HCT116 (cell line): ENCODE measurements at regions not wholly inside any gene's neighbourhood (a gene's known extent, or its start where the extent isn't known, plus 50 kb on each side); places are given as distances from the start of the nearest gene placed in this dataset.
"Not testable (repeated sequence)": the region's sequence is repeated elsewhere in the genome, so short reads cannot be mapped to it uniquely, and the experiment has no call there.

Experiments
- ATAC-seq: fragments of 200-7000 bp; cut with Tn5 transposase; 2 replicates; pipeline ENCODE4 v1.9.1; 2020; ENCODE audit warnings: mild to moderate bottlenecking, moderate library complexity
- BruUV-seq: library from RNA; stranded (reverse); fragments of 400-500 nt; replicated peaks from 2 replicates; lab custom pipeline; 2021; lab: Mats Ljungman, UMichigan
- CTCF ChIA-PET: fragments of 300-600 bp; sonication (Branson Sonifier 250); formaldehyde crosslinking; loops from one replicate; lab custom pipeline; 2021; ENCODE audit warnings: antibody characterized with exemption; lab: Charles Lee
- POLR2A ChIA-PET: fragments of 300-600, 350-600 bp; sonication (Branson Sonifier 250); formaldehyde crosslinking; loops from one replicate; lab custom pipeline; 2021; ENCODE audit warnings: antibody characterized with exemption; lab: Charles Lee
- RAD21 ChIA-PET, 2 experiments: fragments of 300-600 bp; sonication (Branson Sonifier 250); formaldehyde crosslinking; loops; one replicate each; lab custom pipeline; 2023; ENCODE audit warnings: low total read pairs in 2 of 2; ENCODE audit not compliant: uncharacterized antibody in 2 of 2, unreplicated experiment in 2 of 2, low non-redundant PET in 1 of 2; lab: Charles Lee
- DNase-seq: peaks from one replicate; pipeline ENCODE4 v3.0.0-alpha.2; 2010; ENCODE audit warnings: low read depth, low spot score
- H2AFZ ChIP-seq: fragments of 200-600 bp; shearing (Covaris generic), sonication (generic); 2 replicates; pipeline ENCODE4 v1.6.1; 2017; ENCODE audit warnings: low read depth, mixed run types, mixed read lengths, antibody characterized with exemption, low read length; ENCODE audit not compliant: poor library complexity, severe bottlenecking
- H3K27ac ChIP-seq: 2 replicates; pipeline ENCODE4 v1.5.1; 2012; ENCODE audit warnings: low read depth, low read length
- H3K27me3 ChIP-seq: fragments of 200-600 bp; sonication (generic); 2 replicates; pipeline ENCODE4 v1.6.1; 2016; ENCODE audit warnings: mixed run types, low read length, mixed read lengths; ENCODE audit not compliant: insufficient read depth
- H3K36me3 ChIP-seq, 2 experiments: fragments of 200-500 bp in 1 of 2; fragments of 200-600 bp in 1 of 2; sonication (Bioruptor generic) in 1 of 2; sonication (generic) in 1 of 2; 2 replicates each; pipeline versions ENCODE4 v1.5.1 to v1.6.1; 2014 to 2016; ENCODE audit warnings: low read length in 2 of 2, inconsistent platforms in 1 of 2, mixed read lengths in 1 of 2, mixed run types in 1 of 2; ENCODE audit not compliant: insufficient read depth in 2 of 2, control insufficient read depth in 1 of 2
- H3K4me1 ChIP-seq, 2 experiments: fragments of 200-600 bp in 1 of 2; sonication (generic) in 1 of 2; 2 replicates each; pipeline versions ENCODE4 v1.5.1 to v1.6.1; 2012 to 2017; ENCODE audit warnings: low read length in 2 of 2, inconsistent platforms in 1 of 2, mild to moderate bottlenecking in 1 of 2, mixed read lengths in 1 of 2, mixed run types in 1 of 2, moderate library complexity in 1 of 2; ENCODE audit not compliant: insufficient read depth in 2 of 2, control insufficient read depth in 1 of 2
- H3K4me2 ChIP-seq: fragments of 200-600 bp; sonication (generic); 2 replicates; pipeline ENCODE4 v1.6.1; 2017; ENCODE audit warnings: mixed run types, low read length, mixed read lengths
- H3K4me3 ChIP-seq, 2 experiments: fragments of 200-600 bp in 1 of 2; sonication (generic) in 1 of 2; replicated peaks in 1 of 2; 2 replicates each; pipeline ENCODE4 v1.5.1; 2011 to 2016; ENCODE audit warnings: low read length in 2 of 2, control low read depth in 1 of 2, low read depth in 1 of 2, mild to moderate bottlenecking in 1 of 2, mixed read lengths in 1 of 2, mixed run types in 1 of 2
- H3K79me2 ChIP-seq: fragments of 200-600 bp; sonication (generic); 2 replicates; pipeline ENCODE4 v1.6.1; 2017; ENCODE audit warnings: mild to moderate bottlenecking, mixed run types, low read length, moderate library complexity, mixed read lengths; ENCODE audit not compliant: insufficient read depth
- H3K9ac ChIP-seq: fragments of 200-600 bp; sonication (generic); 2 replicates; pipeline ENCODE4 v1.6.1; 2016; ENCODE audit warnings: low read length, mixed read lengths
- H3K9me2 ChIP-seq: fragments of 200-600 bp; sonication (generic), shearing (Covaris generic); 2 replicates; pipeline ENCODE4 v1.6.1; 2017; ENCODE audit warnings: mixed run types, mild to moderate bottlenecking, moderate library complexity; ENCODE audit not compliant: insufficient read depth
- H3K9me3 ChIP-seq, 2 experiments: fragments of 200-500 bp in 1 of 2; fragments of 200-600 bp in 1 of 2; sonication (Bioruptor generic) in 1 of 2; sonication (generic) in 1 of 2; 2 replicates each; pipeline ENCODE4 v1.6.1; 2014 to 2017; ENCODE audit warnings: low read length in 2 of 2, mixed read lengths in 2 of 2, inconsistent platforms in 1 of 2, low read depth in 1 of 2, mild to moderate bottlenecking in 1 of 2, mixed run types in 1 of 2, moderate library complexity in 1 of 2; ENCODE audit not compliant: control insufficient read depth in 1 of 2, insufficient read depth in 1 of 2
- H4K20me1 ChIP-seq: fragments of 200-600 bp; sonication (generic), shearing (Covaris generic); 2 replicates; pipeline ENCODE4 v1.6.1; 2017; ENCODE audit warnings: mixed run types, mild to moderate bottlenecking, moderate library complexity; ENCODE audit not compliant: insufficient read depth
- CBX3 ChIP-seq: IDR thresholded peaks from 2 replicates; pipeline ENCODE4 v1.6.1; 2012; ENCODE audit warnings: low read depth
- EZH2phosphoT487 ChIP-seq: fragments of 200-600 bp; IDR thresholded peaks from 2 replicates; pipeline ENCODE4 v1.6.1; 2018; ENCODE audit warnings: antibody characterized with exemption, borderline replicate concordance
- ZBTB33 ChIP-seq: IDR thresholded peaks from 2 replicates; pipeline ENCODE4 v1.6.1; 2011; ENCODE audit warnings: mild to moderate bottlenecking, low read length, moderate library complexity; ENCODE audit not compliant: insufficient replicate concordance; ENCODE audit errors: extremely low read depth
- ZNF274 ChIP-seq: fragments of 200-500 bp; sonication (Bioruptor generic); IDR thresholded peaks from 2 replicates; pipeline ENCODE4 v1.6.1; 2014; ENCODE audit warnings: mild to moderate bottlenecking, low read depth, low read length, inconsistent platforms
- intact Hi-C: fragments of 100-400 bp; cut with micrococcal nuclease; formaldehyde crosslinking; loops from 2 replicates; pipeline ENCODE4 v1.10.0; 2022

- peaks cover 5 to 20% of the 10 kb centered on the region in 2 experiments; a peak in 3 of 4 replicates for H3K9me3 ChIP-seq
- H3K36me3 ChIP-seq, result no peaks in the 10 kb centered on the region
- no peak overlapping the region for H3K27ac ChIP-seq
- intact Hi-C loops, result no loop called here
- H3K27me3 ChIP-seq, result no peaks in the 10 kb centered on the region
- no peaks in the 10 kb centered on the region for H3K4me1 ChIP-seq
- ChIA-PET POLR2A (no interaction called here), RAD21 (no interaction called here), CTCF (no interaction called here)
- H3K4me2 ChIP-seq, result no peak overlapping the region
- H3K79me2 ChIP-seq, result no peaks in the 10 kb centered on the region
- TF ChIP-seq EZH2phosphoT487, result no peak
- no peak for TF ChIP-seq ZBTB33
- no peak for TF ChIP-seq CBX3
- no peak for TF ChIP-seq ZNF274
- no peak for DNase-seq
- no peak overlapping the region for H3K9ac ChIP-seq
- no peak overlapping the region for H3K4me3 ChIP-seq
- no peak overlapping the region for H2AFZ ChIP-seq
- no peaks in the 10 kb centered on the region for H4K20me1 ChIP-seq
- no peak for ATAC-seq
- no peaks in the 10 kb centered on the region for H3K9me2 ChIP-seq
- BruUV-seq, result no TSS peak
These were observed 579.0 kb upstream of the ADAMTS5 start for GRCh38 chr21:27545754-27546349.

- H3K79me2 ChIP-seq, ATAC-seq, RAD21 ChIA-PET, H3K4me2 ChIP-seq, H3K27ac ChIP-seq, CTCF ChIA-PET, intact Hi-C loops, H3K4me3 ChIP-seq, H3K27me3 ChIP-seq, H4K20me1 ChIP-seq, POLR2A ChIA-PET, BruUV-seq, H3K4me1 ChIP-seq, H3K36me3 ChIP-seq, DNase-seq, H3K9ac ChIP-seq, H3K9me2 ChIP-seq, H2AFZ ChIP-seq: not testable (repeated sequence)
- H3K9me3 ChIP-seq, result peaks cover 15 to 26% of the 10 kb centered on the region in 2 experiments; a peak in 3 of 4 replicates
These were observed 575.2 kb upstream of the ADAMTS5 start for GRCh38 chr21:27542126-27542525.
